HG03460 (cell line): ENCODE measurements at regions not wholly inside any gene's neighbourhood (a gene's known extent, or its start where the extent isn't known, plus 50 kb on each side); places are given as distances from the start of the nearest gene placed in this dataset.
A peak's percentile ranks its signal among the peaks of the same experiment; 100 is the strongest.

ENCODE experiments used
- ATAC-seq: cut with Tn5 transposase; IDR thresholded peaks from one replicate; pipeline ENCODE4 v1.9.1; 2021; ENCODE audit not compliant: unreplicated experiment

GRCh38 chr3:34008836-34009809, 210.7 kb downstream of the PDCD6IP start:
- no peak for ATAC-seq

DNA sequence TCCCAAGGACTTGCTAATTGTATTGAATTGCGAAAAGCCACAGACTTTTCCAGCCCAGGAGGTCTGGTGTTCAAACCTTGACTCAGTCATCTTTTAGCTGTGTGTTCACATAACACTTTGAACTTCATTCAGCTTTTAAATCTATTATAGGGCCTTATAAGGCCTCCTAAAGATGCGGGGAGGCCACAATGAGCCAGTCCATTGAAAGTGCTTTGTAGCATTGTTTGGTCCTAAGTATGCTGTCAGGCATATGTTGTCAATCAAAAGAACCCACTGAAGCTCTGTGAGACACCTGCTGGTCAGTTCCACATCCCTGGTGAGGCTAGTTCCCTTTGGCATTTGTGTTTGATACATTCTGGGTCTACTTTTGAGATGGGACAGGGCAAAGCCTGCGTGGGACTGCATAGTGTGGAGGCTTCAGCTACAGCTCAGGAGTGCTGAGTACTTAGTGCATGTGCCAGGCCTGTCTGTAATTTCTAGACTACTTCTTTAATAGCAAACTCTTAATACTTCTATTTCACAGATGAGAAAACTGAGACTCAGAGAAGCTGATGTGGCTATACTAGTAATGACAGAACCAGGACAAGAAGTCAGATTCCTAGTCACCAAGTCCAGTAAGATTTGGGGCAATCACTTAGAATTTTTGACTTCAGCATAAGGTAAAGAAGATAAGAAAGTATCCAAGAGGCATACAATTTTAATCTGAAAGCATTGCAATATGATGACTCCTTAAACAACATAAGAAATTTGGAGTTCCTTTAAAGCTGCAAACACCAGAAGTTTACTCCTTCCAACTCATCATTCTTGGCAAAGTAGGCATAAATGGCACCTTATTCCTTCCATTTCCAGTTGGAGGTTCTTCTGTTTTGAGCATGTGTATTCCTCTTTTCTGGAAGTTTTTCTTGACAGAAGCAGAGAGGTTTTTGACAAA, 213.0 kb downstream of the PDCD6IP start:
- ATAC-seq: no peak

DNA sequence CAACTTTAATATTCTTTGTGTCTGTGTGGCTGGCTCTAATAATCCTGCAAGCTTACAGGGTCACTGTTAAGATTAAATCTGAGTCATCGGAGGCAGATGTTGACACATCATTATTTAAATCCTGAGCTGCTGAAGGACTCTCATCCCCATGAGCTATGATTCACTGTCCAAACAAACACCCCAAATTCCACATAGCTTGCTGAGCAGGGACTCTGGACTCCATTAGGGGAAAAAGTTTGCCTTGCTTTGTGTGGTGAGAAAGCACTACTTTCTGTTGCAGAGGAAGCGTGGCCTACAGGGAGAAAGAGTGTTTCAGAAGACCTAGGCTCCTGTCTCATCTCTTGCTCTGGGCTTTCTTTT, 213.7 kb downstream of the PDCD6IP start:
- ATAC-seq: no peak

GRCh38 chr3:34013818-34014570, 215.6 kb downstream of the PDCD6IP start:
- ATAC-seq: no peak

- no peak for ATAC-seq
These were observed 217.0 kb downstream of the PDCD6IP start for GRCh38 chr3:34015204-34016142.

DNA sequence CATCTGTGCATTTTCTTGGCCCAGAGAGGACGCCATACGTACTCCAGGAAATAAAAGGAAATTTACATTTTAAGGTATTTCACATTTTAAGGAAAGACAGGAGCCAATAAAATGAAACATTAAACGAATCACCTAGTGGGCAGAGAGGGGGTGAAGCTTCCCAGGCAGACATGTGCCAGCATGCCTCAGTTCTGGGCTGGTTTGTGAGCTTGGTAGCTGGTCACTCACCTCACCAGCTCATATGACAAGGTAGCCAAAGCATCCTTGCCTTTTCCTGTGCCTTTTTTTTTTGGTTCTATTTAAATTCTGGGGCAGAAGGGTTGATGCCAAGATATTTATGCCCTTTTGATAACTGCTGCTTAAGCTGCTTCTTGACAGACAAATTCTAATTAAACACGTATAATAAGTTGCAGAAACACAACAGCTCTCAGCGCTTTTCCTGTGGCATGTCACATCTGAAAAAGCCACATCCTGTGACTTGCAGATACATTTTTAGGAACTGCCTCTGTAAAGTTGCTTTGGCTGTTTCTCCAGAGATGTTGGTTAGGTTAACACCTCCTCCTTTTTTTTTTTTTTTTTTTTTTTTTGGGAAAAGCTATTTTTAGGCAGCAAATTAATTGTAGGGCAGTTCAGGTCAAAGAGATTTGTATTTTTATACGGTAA, 218.6 kb downstream of the PDCD6IP start:
- ATAC-seq: peak; percentile 63

DNA sequence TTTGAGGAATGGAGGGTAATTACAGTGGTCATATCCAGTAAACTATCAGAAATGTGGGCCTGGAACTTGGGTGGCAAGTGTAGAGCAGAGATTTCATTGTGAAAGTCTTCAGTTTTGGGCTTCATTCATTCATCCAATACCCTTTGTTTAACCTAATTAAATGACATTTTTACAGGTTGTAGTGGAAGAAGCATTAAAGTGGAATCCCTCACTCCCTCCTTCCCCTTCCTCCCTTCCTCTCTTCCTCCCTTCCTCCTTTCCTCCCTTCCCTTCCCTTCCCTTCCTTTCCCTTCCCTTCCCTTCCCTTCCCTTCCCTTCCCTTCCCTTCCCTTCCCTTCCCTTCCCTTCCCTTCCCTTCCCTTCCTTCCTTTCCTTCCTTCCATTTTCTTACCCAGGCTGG, 219.3 kb downstream of the PDCD6IP start:
- no peak for ATAC-seq

- ATAC-seq: no peak
These were observed 220.7 kb downstream of the PDCD6IP start for GRCh38 chr3:34019158-34019557.

DNA sequence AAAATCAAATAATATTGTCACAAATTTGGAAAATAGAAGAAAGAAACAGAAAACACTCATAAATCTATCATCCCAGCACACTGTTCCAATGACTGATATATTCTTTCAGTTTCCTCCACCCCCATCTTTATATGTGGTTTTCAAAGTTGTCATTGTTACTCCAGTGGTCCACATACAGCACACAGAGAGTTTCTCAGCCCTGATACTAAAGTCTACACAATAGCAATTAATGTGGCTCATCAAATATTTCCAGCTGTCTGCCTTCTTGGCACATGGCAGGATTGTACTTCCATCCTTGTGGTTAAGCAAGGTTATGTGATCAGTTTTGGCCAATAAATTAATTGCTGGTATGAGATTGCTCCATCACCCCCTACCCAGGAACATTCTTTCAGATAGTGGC, 221.7 kb downstream of the PDCD6IP start:
- no peak for ATAC-seq

DNA sequence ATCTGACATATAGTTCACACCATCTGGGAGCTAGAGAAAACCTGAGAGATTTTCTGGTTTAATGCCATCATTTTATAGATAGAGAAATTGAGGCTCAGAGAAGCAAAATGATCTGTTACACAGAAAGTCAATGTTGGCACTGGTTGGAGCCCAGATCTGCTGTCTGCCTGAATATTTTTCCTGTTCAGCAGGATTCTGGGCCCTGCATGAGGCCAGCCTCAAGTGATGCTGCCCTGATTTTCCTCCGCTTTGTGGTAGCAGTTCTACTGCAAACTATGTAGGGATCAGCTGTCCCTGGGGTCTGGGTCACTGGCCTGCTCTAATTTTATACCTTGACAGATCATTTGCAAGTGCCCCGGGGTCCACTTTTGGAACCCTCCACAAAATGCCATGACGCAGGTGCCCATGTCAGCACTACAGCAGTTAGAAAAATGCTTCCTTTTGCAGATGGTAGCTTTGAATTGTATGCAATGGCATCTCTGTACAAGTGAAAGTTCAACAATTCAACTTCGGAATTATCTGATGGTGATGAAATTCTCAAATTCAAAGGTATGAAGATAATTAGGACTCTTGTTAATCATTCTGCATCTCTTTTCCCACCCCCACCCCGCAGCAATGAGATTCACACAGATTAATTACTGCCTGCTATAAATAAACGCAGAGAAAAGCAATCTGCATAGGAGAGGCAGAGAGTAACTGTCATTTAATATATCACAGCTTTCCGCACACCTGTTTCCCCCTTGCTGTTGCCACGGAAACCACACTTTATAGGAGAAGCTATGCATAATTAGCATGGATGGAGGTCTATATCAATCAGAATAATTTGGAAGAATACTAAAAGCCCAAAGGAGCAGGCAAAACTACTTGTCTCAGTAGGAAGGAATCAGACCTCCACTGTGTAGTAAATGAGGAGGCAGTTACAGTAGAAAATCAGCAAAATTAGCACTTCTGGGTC, 222.6 kb downstream of the PDCD6IP start:
- ATAC-seq: no peak

DNA sequence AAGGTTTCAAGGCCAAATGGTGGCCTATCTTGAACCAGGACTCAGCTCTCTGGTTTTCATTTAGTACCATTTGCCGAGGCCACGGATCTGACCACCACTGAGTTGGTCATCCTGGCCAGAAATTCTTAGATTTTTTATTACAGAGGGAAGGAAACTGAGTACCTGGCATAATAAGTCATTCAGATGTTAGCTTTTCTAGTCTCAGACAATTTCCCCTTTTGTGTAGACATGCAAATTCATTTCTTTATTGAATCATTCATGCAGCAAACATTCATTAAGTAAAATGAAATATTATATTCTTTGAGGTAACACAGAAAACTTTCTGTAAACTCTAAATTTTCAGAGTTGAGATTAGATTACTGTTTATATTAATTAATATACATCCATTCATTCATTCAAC, 223.7 kb downstream of the PDCD6IP start:
- ATAC-seq: no peak

- ATAC-seq: no peak
These were observed 226.2 kb downstream of the PDCD6IP start for GRCh38 chr3:34024447-34025240.

DNA sequence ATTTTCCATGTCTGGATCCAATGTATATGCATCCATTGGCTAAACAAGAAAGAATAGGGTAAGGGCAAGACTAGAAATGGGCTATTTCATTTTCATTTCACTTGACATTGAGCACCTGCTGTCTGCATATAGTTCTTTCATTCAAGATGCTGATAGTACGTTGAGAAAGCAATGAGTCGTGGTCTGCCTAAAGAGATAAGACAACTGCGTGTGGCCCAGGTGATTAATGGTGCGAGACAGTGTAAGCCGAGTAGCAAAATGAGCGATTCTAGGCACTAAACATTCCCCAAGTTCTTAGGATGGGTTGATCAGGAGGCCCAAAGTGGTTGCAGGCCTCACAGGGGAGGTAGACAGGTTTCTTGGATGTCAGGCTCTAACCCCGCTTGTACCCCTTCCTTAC, 235.4 kb downstream of the PDCD6IP start:
- no peak for ATAC-seq

- ATAC-seq: no peak
These were observed 236.4 kb downstream of the PDCD6IP start for GRCh38 chr3:34034840-34035239.

DNA sequence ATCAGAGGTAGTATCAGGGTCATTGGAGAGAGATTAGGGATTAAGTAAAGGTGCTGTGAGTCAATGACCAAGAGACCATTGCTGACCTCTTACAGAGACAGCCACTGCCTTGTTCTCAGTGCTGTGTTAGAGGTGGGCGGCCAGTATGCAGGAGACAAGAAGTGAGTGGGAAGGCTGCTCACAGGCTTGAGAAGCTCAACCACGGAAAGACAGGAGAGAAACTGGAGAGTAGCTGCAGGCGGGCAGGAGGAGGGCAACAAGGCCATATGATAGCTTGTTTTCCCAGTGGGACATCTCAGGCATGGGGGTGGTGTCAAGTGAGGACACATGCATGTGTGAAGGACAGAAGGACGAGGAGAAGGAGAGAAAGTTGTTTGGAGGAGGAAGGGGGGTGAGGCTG, 237.3 kb downstream of the PDCD6IP start:
- no peak for ATAC-seq

DNA sequence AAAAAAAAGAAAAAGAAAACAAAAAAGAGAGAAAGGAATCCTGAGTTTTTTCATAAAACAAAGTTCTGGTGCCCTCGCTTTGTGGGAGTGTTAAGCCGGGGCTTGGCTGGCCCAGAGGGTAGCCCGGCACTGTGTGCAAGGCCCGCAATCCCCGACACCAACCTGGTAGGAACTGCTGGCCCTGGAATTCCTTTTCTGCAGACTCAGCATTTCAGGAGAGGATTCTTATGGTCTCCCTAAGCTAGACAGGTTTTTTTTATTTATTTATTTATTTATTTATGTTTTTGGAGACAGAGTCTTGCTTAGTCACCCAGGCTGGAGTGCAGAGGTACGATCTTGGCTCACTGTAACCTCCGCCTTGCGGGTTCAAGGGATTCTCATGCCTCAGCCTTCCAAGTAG, 238.8 kb downstream of the PDCD6IP start:
- no peak for ATAC-seq

DNA sequence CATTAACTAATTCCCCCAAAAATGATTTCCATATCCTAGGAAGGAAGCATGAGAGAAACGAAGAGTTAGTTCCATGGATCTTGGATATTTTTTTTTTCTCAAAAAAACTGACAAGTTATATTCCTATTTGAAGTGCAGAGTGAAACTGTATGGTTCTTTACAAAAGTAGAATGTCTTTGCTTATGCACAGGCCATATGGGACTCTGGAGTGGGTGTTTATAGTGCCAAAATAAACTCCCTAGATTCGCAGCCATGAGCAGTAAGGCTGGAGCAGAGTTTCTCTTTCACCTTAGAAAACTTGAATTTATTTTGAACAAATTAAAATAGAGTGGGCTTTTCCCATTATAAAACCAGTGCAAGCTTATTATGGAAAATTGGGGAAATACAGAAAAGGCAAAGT, 239.7 kb downstream of the PDCD6IP start:
- no peak for ATAC-seq

DNA sequence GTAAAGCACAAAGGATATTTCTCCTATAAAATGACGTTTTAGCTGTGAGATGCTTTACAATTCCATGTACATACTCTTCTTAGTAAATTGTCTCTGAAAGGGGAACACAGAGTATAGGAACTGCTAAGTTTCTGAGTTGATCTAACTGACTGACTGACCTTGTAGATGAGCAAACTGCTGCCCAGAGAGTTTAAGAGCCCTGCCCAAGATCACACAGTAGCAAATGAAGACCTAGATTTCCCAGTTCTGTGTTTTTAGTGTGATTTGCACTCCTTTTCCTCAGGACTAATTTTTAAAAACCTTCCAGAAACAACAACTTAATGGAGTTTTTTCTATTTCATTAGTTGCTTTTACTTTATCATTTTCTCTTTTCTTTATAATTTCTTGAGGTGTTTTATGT, 247.7 kb downstream of the PDCD6IP start:
- ATAC-seq: no peak
